Natural killer cell (primary cell): ENCODE measurements at regions not wholly inside any gene's neighbourhood (a gene's known extent, or its start where the extent isn't known, plus 50 kb on each side); places are given as distances from the start of the nearest gene placed in this dataset.
"Not testable (repeated sequence)": the region's sequence is repeated elsewhere in the genome, so short reads cannot be mapped to it uniquely, and the experiment has no call there.

Experiments used
- ATAC-seq, 3 donors: fragments of 150-1000 bp in 2 of 3; fragments of 200-7000 bp in 1 of 3; cut with Tn5 transposase; 1 replicate in 1 of 3; 2 replicates in 2 of 3; pipeline ENCODE4 v1.10.0; 2021; ENCODE audit warnings: mild to moderate bottlenecking in 2 of 3, moderate library complexity in 2 of 3
- DNase-seq, 2 donors: peaks; one replicate each; pipeline versions ENCODE4 v3.0.0 to v3.0.0-alpha.2; 2013 to 2021; ENCODE audit warnings: mixed read lengths in 1 of 2
- H3K27ac ChIP-seq: one replicate; pipeline ENCODE4 v1.5.1; 2013; ENCODE audit warnings: mild to moderate bottlenecking, low read length
- H3K27me3 ChIP-seq: one replicate; pipeline ENCODE4 v1.6.1; 2013; ENCODE audit warnings: low read length; ENCODE audit not compliant: control insufficient read depth, insufficient read depth
- H3K36me3 ChIP-seq: one replicate; pipeline ENCODE4 v1.6.1; 2013; ENCODE audit warnings: low read length; ENCODE audit not compliant: control insufficient read depth, insufficient read depth
- H3K4me1 ChIP-seq: one replicate; pipeline ENCODE4 v1.6.1; 2013; ENCODE audit warnings: low read length; ENCODE audit not compliant: control insufficient read depth, insufficient read depth
- H3K4me3 ChIP-seq: one replicate; pipeline ENCODE4 v1.5.1; 2013; ENCODE audit warnings: low read length
- H3K9me3 ChIP-seq: one replicate; pipeline ENCODE4 v1.6.1; 2013; ENCODE audit warnings: low read length; ENCODE audit not compliant: control insufficient read depth, insufficient read depth
- H3K27ac Mint-ChIP-seq, 2 donors: one replicate each; pipeline ENCODE4 v1.8.0; 2022; ENCODE audit warnings: mild to moderate bottlenecking in 2 of 2, mixed read lengths in 2 of 2, moderate library complexity in 1 of 2
- H3K27me3 Mint-ChIP-seq, 2 donors: one replicate each; pipeline ENCODE4 v1.8.0; 2022; ENCODE audit warnings: low read depth in 2 of 2, mixed read lengths in 2 of 2
- H3K36me3 Mint-ChIP-seq: one replicate; pipeline ENCODE4 v1.8.0; 2022; ENCODE audit warnings: mixed read lengths
- H3K4me1 Mint-ChIP-seq, 2 donors: one replicate each; pipeline ENCODE4 v1.8.0; 2022; ENCODE audit warnings: mixed read lengths in 2 of 2
- H3K4me3 Mint-ChIP-seq: one replicate; pipeline ENCODE4 v1.8.0; 2022; ENCODE audit warnings: mild to moderate bottlenecking, moderate library complexity, mixed read lengths
- H3K9me3 Mint-ChIP-seq, 2 donors: one replicate each; pipeline ENCODE4 v1.8.0; 2022; ENCODE audit warnings: mixed read lengths in 2 of 2
- CTCF ChIP-seq: fragments of 200-600 bp; IDR thresholded peaks from one replicate; pipeline ENCODE4 v1.8.0; 2022; ENCODE audit warnings: antibody characterized with exemption
- WGBS: methylation state at CpG from one replicate; pipeline ENCODE4 v1.1.7; 2013; ENCODE audit warnings: missing lambda C conversion rate; ENCODE audit not compliant: insufficient coverage; 5-methylcytosine and 5-hydroxymethylcytosine counted together
- intact Hi-C: fragments of 100-400 bp; cut with micrococcal nuclease; formaldehyde crosslinking; loops from one replicate; pipeline ENCODE4 v1.14.2; 2022

DNA sequence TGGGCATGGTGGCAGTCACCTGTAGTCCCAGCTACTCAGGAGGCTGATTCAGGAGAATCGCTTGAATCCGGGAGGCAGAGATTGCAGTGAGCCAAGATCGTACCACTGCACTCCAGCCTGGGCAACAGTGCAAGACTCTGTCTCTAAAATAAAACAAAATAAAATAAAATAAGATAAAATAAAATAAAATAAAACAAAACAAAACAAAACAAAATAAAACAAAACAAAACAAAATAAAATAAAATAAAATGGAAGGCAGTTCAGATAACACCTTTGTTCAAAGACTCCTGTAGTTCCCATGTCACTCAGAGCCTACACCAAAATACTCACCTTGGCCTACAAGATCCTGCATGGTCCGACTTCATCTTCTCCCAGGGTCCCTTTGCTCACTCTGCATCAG is 61.3 kb downstream of the SYF2 start:
- H3K27ac Mint-ChIP-seq, H3K4me3 Mint-ChIP-seq, H3K36me3 ChIP-seq, DNase-seq, ATAC-seq, H3K4me1 ChIP-seq, H3K4me3 ChIP-seq, H3K4me1 Mint-ChIP-seq, H3K27me3 Mint-ChIP-seq, H3K27me3 ChIP-seq, H3K9me3 Mint-ChIP-seq, H3K27ac ChIP-seq, intact Hi-C loops, H3K36me3 Mint-ChIP-seq, H3K9me3 ChIP-seq: not testable (repeated sequence)
- 94% methylated on average over 3 of the region's 4 CpGs for WGBS

GRCh38 chr1:25170439-25170838 is 61.9 kb downstream of the SYF2 start:
- ATAC-seq (no peak), DNase-seq (no peak)
- no peak overlapping the region for H3K27ac Mint-ChIP-seq
- Histone ChIP-seq H3K9me3 (no peaks in the 10 kb centered on the region), H3K27ac (no peak overlapping the region), H3K4me3 (no peak overlapping the region), H3K4me1 (no peaks in the 10 kb centered on the region), H3K36me3 (no peaks in the 10 kb centered on the region), H3K27me3 (no peaks in the 10 kb centered on the region)
- no peak overlapping the region for H3K4me3 Mint-ChIP-seq
- no peaks in the 10 kb centered on the region for H3K4me1 Mint-ChIP-seq
- no peak for TF ChIP-seq CTCF
- H3K36me3 Mint-ChIP-seq: no peaks in the 10 kb centered on the region
- H3K9me3 Mint-ChIP-seq: no peaks in the 10 kb centered on the region
- H3K27me3 Mint-ChIP-seq: peaks cover 0 to 3% of the 10 kb centered on the region in 2 donors
- intact Hi-C loops: no loop called here
- 92% methylated on average over 4 of the region's 6 CpGs for WGBS

DNA sequence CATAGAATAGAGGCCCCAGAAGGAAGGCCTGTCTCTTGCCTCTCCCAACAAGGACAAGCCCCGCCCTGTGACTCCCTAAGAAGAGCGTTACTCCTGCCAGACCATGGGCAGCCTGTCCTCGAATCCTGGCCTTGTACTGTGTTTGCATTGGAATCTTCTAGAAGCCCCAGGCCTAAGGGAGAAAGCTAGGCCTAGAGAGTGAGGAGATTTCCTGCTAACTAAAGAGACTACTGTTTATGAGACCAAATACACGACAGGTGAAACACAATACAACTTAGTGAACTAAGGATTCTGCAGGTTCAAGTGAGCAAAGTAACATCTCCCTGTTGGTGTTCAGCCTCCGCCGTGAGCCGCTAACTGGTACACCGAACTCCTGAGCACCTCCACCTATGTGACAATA is 62.7 kb downstream of the SYF2 start:
- Histone ChIP-seq H3K27ac (no peak overlapping the region), H3K36me3 (no peaks in the 10 kb centered on the region), H3K9me3 (no peaks in the 10 kb centered on the region), H3K27me3 (no peaks in the 10 kb centered on the region), H3K4me3 (no peak overlapping the region), H3K4me1 (no peaks in the 10 kb centered on the region)
- WGBS: 87% methylated on average over 8 of the region's 8 CpGs
- DNase-seq (no peak), ATAC-seq (no peak)
- no peaks in the 10 kb centered on the region for H3K9me3 Mint-ChIP-seq
- H3K36me3 Mint-ChIP-seq: no peaks in the 10 kb centered on the region
- H3K27me3 Mint-ChIP-seq: peaks cover 5% of the 10 kb centered on the region in 2 donors
- no peak overlapping the region for H3K27ac Mint-ChIP-seq
- no peaks in the 10 kb centered on the region for H3K4me1 Mint-ChIP-seq
- intact Hi-C loops: no loop called here
- no peak for TF ChIP-seq CTCF
- H3K4me3 Mint-ChIP-seq: no peak overlapping the region

GRCh38 chr1:25169168-25169567 is 63.1 kb downstream of the SYF2 start:
- Histone ChIP-seq H3K9me3 (no peaks in the 10 kb centered on the region), H3K27me3 (no peaks in the 10 kb centered on the region), H3K4me3 (no peak overlapping the region), H3K36me3 (no peaks in the 10 kb centered on the region), H3K4me1 (no peaks in the 10 kb centered on the region), H3K27ac (no peak overlapping the region)
- DNase-seq: no peak
- Mint-ChIP-seq H3K4me3 (no peak overlapping the region), H3K36me3 (no peaks in the 10 kb centered on the region), H3K27ac (no peak overlapping the region), H3K27me3 (peaks cover 5 to 7% of the 10 kb centered on the region in 2 donors), H3K4me1 (no peaks in the 10 kb centered on the region), H3K9me3 (no peaks in the 10 kb centered on the region)
- no peak for ATAC-seq
- intact Hi-C loops: no loop called here
- TF ChIP-seq CTCF: no peak
- WGBS: 94% methylated on average over 2 of the region's 2 CpGs
